ENCODE measurements at regions not wholly inside any gene's neighbourhood (a gene's known extent, or its start where the extent isn't known, plus 50 kb on each side); places are given as distances from the start of the nearest gene placed in this dataset.

- TF ChIP-seq CTCF (IDR thresholded peaks at IDR 0.05) (no peak), POLR2A (IDR thresholded peaks at IDR 0.05) (no peak), POLR2AphosphoS5 (IDR thresholded peaks at IDR 0.05) (no peak)
Measured at GRCh38 chr5:57761513-57761912, 278.9 kb upstream of the ACTBL2 start.
